K562 (cell line): ENCODE measurements at regions not wholly inside any gene's neighbourhood (a gene's known extent, or its start where the extent isn't known, plus 50 kb on each side); places are given as distances from the start of the nearest gene placed in this dataset.

Source experiments
- GABPA ChIP-seq: fragments of 200-800 bp; sonication (Bioruptor generic); conservative IDR thresholded peaks from 2 replicates; pipeline ENCODE4 v1.6.1; 2016; ENCODE audit warnings: low read depth, missing genetic modification characterization, missing compliant biosample characterization
- ZNF347 ChIP-seq: fragments of 450-650 bp; formaldehyde crosslinking; IDR thresholded peaks from 2 replicates; pipeline ENCODE4 v1.4.0; 2020; ENCODE audit warnings: low read depth, mild to moderate bottlenecking, moderate library complexity
- TF ChIP-seq, protein P1 (sequence below), 2 experiments: fragments of 450-650 bp; IDR thresholded peaks; 2 replicates each; pipeline ENCODE4 v1.6.1; 2016
- TF ChIP-seq, protein P2 (sequence below): sonication (generic); formaldehyde crosslinking; IDR thresholded peaks from 2 replicates; pipeline ENCODE4 v1.8.1; 2023; ENCODE audit warnings: mild to moderate bottlenecking, missing genetic modification reagents
- TF ChIP-seq, protein P3 (sequence below), 3 experiments: IDR thresholded peaks in 2 of 3; conservative IDR thresholded peaks in 1 of 3; 2 replicates each; pipeline ENCODE4 v1.5.1; 2011 to 2012; ENCODE audit warnings: low read length in 3 of 3, mild to moderate bottlenecking in 3 of 3, control low read depth in 2 of 3, improper control_type of control experiment in 1 of 3, inconsistent platforms in 1 of 3, low read depth in 1 of 3, mixed read lengths in 1 of 3, moderate library complexity in 1 of 3; ENCODE audit not compliant: insufficient read depth in 2 of 3

DNA sequence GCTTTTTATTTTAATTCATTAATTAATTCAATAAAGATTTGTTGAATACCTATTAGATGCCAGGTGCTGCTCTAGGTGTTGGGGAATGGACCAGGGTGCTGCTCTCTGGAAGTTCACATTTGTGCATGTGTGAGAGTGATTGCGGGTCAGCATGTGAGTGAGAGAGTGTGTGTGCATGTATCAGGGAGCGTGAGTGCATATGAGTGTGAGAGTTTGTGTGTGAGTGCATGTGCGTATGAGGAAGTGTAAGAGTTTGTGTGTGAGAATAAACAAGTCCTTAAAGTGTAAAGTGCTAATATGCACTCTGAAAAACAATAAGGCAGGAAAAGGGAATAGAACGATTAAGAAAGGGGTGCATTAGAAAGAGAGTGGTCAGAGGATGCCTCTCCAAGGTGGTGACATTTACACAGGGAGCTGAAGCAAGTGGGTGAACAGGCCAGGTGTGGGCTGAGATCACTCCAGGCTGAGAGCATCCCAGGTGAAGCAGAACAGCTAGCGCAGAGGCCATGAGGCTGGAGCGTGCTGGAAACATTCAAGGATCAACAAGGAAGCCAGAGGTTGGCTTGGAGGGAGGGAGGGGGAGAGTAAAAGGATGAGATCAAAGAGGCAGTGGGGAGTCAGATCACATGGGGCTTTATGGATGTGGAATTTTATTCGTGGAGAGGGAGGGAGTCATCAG lies 50.5 kb upstream of the SLC1A4 start:
- TF ChIP-seq, protein P1, sequence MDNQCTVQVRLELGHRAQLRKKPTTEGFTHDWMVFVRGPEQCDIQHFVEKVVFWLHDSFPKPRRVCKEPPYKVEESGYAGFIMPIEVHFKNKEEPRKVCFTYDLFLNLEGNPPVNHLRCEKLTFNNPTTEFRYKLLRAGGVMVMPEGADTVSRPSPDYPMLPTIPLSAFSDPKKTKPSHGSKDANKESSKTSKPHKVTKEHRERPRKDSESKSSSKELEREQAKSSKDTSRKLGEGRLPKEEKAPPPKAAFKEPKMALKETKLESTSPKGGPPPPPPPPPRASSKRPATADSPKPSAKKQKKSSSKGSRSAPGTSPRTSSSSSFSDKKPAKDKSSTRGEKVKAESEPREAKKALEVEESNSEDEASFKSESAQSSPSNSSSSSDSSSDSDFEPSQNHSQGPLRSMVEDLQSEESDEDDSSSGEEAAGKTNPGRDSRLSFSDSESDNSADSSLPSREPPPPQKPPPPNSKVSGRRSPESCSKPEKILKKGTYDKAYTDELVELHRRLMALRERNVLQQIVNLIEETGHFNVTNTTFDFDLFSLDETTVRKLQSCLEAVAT (IDR thresholded peaks at IDR 0.05): no peak
- TF ChIP-seq, protein P2, sequence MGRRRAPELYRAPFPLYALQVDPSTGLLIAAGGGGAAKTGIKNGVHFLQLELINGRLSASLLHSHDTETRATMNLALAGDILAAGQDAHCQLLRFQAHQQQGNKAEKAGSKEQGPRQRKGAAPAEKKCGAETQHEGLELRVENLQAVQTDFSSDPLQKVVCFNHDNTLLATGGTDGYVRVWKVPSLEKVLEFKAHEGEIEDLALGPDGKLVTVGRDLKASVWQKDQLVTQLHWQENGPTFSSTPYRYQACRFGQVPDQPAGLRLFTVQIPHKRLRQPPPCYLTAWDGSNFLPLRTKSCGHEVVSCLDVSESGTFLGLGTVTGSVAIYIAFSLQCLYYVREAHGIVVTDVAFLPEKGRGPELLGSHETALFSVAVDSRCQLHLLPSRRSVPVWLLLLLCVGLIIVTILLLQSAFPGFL: no peak
- no peak for TF ChIP-seq GABPA (tag)
- TF ChIP-seq ZNF347: no peak
- TF ChIP-seq, protein P3, sequence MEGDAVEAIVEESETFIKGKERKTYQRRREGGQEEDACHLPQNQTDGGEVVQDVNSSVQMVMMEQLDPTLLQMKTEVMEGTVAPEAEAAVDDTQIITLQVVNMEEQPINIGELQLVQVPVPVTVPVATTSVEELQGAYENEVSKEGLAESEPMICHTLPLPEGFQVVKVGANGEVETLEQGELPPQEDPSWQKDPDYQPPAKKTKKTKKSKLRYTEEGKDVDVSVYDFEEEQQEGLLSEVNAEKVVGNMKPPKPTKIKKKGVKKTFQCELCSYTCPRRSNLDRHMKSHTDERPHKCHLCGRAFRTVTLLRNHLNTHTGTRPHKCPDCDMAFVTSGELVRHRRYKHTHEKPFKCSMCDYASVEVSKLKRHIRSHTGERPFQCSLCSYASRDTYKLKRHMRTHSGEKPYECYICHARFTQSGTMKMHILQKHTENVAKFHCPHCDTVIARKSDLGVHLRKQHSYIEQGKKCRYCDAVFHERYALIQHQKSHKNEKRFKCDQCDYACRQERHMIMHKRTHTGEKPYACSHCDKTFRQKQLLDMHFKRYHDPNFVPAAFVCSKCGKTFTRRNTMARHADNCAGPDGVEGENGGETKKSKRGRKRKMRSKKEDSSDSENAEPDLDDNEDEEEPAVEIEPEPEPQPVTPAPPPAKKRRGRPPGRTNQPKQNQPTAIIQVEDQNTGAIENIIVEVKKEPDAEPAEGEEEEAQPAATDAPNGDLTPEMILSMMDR (IDR thresholded peaks at IDR 0.05 in 2 of 3, conservative IDR thresholded peaks at IDR 0.05 in 1 of 3; ENCODE audit: insufficient read depth in 2 of 3, low read depth in 1 of 3, low read length in 3 of 3): no peak
